ENCODE measurements at regions not wholly inside any gene's neighbourhood (a gene's known extent, or its start where the extent isn't known, plus 50 kb on each side); places are given as distances from the start of the nearest gene placed in this dataset.
A peak's percentile ranks its signal among the peaks of the same experiment; 100 is the strongest.
"Not testable (repeated sequence)": the region's sequence is repeated elsewhere in the genome, so short reads cannot be mapped to it uniquely, and the experiment has no call there.

- Histone ChIP-seq H3K4me3 (ENCODE audit: insufficient read depth, low read depth, low read length, poor library complexity, severe bottlenecking) (no peak overlapping the region), H3K27me3 (replicated peaks; ENCODE audit: control insufficient read depth, insufficient read depth, low read length, poor library complexity, severe bottlenecking) (no peaks in the 10 kb centered on the region)
- no peak for DNase-seq
Measured at GRCh38 chr13:50384724-50385123, 369.5 kb downstream of the KCNRG start.

GRCh38 chr13:50386541-50387050 is 371.4 kb downstream of the KCNRG start:
- H3K27me3 ChIP-seq (replicated peaks; ENCODE audit: control insufficient read depth, insufficient read depth, low read length, poor library complexity, severe bottlenecking): no peaks in the 10 kb centered on the region
- no peaks in the 10 kb centered on the region for H3K36me3 ChIP-seq (ENCODE audit: control insufficient read depth, insufficient read depth, low read length)
- no peaks in the 10 kb centered on the region for H3K9me3 ChIP-seq (ENCODE audit: control insufficient read depth, low read length)
- H3K4me1 ChIP-seq (ENCODE audit: control insufficient read depth, insufficient read depth, low read length, poor library complexity, severe bottlenecking): no peaks in the 10 kb centered on the region
- no peak overlapping the region for H3K27ac ChIP-seq (ENCODE audit: insufficient read depth, low read length, poor library complexity, severe bottlenecking)
- no peak for DNase-seq
- H3K4me3 ChIP-seq (ENCODE audit: insufficient read depth, low read depth, low read length, poor library complexity, severe bottlenecking): no peak overlapping the region

More at GRCh38 chr13:50384724-50385123, 369.5 kb downstream of the KCNRG start:
- no peaks in the 10 kb centered on the region for H3K36me3 ChIP-seq (ENCODE audit: control insufficient read depth, insufficient read depth, low read length)
- H3K27ac ChIP-seq (ENCODE audit: insufficient read depth, low read length, poor library complexity, severe bottlenecking): no peak overlapping the region
- no peaks in the 10 kb centered on the region for H3K4me1 ChIP-seq (ENCODE audit: control insufficient read depth, insufficient read depth, low read length, poor library complexity, severe bottlenecking)
- no peaks in the 10 kb centered on the region for H3K9me3 ChIP-seq (ENCODE audit: control insufficient read depth, low read length)

- no peak overlapping the region for H3K27ac ChIP-seq (ENCODE audit: insufficient read depth, low read length, poor library complexity, severe bottlenecking)
- DNase-seq: peak in 2 of 3 donors; percentile 3 to 12
- H3K27me3 ChIP-seq (replicated peaks; ENCODE audit: control insufficient read depth, insufficient read depth, low read length, poor library complexity, severe bottlenecking): no peaks in the 10 kb centered on the region
- no peaks in the 10 kb centered on the region for H3K36me3 ChIP-seq (ENCODE audit: control insufficient read depth, insufficient read depth, low read length)
- no peaks in the 10 kb centered on the region for H3K9me3 ChIP-seq (ENCODE audit: control insufficient read depth, low read length)
- no peak overlapping the region for H3K4me3 ChIP-seq (ENCODE audit: insufficient read depth, low read depth, low read length, poor library complexity, severe bottlenecking)
- no peaks in the 10 kb centered on the region for H3K4me1 ChIP-seq (ENCODE audit: control insufficient read depth, insufficient read depth, low read length, poor library complexity, severe bottlenecking)
Measured at GRCh38 chr13:50387051-50387581, 371.9 kb downstream of the KCNRG start.

GRCh38 chr13:50388481-50388880 is 373.2 kb downstream of the KCNRG start:
- Histone ChIP-seq H3K4me3 (ENCODE audit: insufficient read depth, low read depth, low read length, poor library complexity, severe bottlenecking) (no peak overlapping the region), H3K4me1 (ENCODE audit: control insufficient read depth, insufficient read depth, low read length, poor library complexity, severe bottlenecking) (no peaks in the 10 kb centered on the region)

GRCh38 chr13:50389726-50390125 is 374.5 kb downstream of the KCNRG start:
- no peaks in the 10 kb centered on the region for H3K4me1 ChIP-seq (ENCODE audit: control insufficient read depth, insufficient read depth, low read length, poor library complexity, severe bottlenecking)
- no peak overlapping the region for H3K4me3 ChIP-seq (ENCODE audit: insufficient read depth, low read depth, low read length, poor library complexity, severe bottlenecking)
- H3K27me3 ChIP-seq (replicated peaks; ENCODE audit: control insufficient read depth, insufficient read depth, low read length, poor library complexity, severe bottlenecking): no peaks in the 10 kb centered on the region
- DNase-seq: no peak
- no peaks in the 10 kb centered on the region for H3K9me3 ChIP-seq (ENCODE audit: control insufficient read depth, low read length)
- no peak overlapping the region for H3K27ac ChIP-seq (ENCODE audit: insufficient read depth, low read length, poor library complexity, severe bottlenecking)
- no peaks in the 10 kb centered on the region for H3K36me3 ChIP-seq (ENCODE audit: control insufficient read depth, insufficient read depth, low read length)

More at GRCh38 chr13:50388481-50388880, 373.2 kb downstream of the KCNRG start:
- H3K9me3 ChIP-seq (ENCODE audit: control insufficient read depth, low read length): no peaks in the 10 kb centered on the region
- H3K36me3 ChIP-seq (ENCODE audit: control insufficient read depth, insufficient read depth, low read length): no peaks in the 10 kb centered on the region
- H3K27ac ChIP-seq (ENCODE audit: insufficient read depth, low read length, poor library complexity, severe bottlenecking): no peak overlapping the region
- H3K27me3 ChIP-seq (replicated peaks; ENCODE audit: control insufficient read depth, insufficient read depth, low read length, poor library complexity, severe bottlenecking): no peaks in the 10 kb centered on the region
- no peak for DNase-seq

DNA sequence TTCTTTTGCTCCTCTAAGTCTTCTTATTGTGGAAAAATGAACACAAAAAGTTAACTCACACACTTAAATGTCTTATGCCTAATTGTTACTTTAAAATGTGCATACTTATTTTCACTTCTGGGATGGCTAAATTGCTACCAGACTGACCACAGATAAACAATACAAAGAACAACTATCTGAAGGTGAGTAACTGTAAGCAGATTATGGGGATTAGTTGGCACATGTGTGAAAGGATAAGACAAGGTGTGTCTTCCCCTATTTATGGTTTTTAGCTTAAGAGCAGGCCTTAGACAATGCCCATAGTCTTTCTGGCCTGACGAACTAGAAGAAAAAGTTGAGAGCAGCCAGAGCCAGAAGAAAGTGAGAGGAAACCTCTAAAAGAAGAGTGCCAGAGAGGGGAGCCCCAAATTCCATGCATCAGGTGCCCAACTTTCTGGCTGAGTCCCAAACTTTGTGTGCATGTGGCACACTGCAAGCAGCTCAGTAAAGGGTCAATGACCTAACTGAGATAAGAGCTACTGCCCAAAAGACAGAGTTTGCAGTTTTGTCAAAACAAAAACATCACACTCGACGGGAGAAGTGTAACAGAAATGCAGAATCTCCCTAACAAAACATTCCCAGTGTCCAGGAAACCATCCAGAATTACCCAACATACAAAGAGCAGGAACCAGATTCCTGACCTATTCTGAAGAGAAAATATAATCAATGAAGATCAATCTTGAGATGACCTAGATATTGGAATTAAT is 375.4 kb downstream of the KCNRG start:
- DNase-seq: no peak
- Histone ChIP-seq H3K4me1 (ENCODE audit: control insufficient read depth, insufficient read depth, low read length, poor library complexity, severe bottlenecking) (no peaks in the 10 kb centered on the region), H3K27me3 (replicated peaks; ENCODE audit: control insufficient read depth, insufficient read depth, low read length, poor library complexity, severe bottlenecking) (no peaks in the 10 kb centered on the region), H3K36me3 (ENCODE audit: control insufficient read depth, insufficient read depth, low read length) (no peaks in the 10 kb centered on the region), H3K9me3 (ENCODE audit: control insufficient read depth, low read length) (no peaks in the 10 kb centered on the region), H3K4me3 (ENCODE audit: insufficient read depth, low read depth, low read length, poor library complexity, severe bottlenecking) (no peak overlapping the region), H3K27ac (ENCODE audit: insufficient read depth, low read length, poor library complexity, severe bottlenecking) (no peak overlapping the region)

DNA sequence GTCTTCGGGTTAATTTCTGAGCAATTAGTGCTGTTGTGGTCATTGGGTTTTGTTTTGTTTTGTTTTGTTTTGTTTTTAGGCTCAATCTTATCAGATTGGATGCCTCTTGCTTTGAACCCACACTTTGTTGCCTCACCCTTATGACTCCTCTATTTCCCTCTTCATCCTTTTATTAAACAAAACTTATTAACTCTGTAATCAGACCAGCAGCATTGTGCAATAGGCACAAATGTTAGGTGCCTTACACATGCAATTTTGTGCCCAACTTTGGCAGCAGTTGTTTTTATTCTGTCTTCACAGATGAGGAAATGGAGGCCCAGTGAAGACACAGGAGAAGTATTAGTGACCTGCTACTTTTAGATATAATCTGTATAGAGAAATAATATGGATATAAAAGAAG is 377.7 kb downstream of the KCNRG start:
- no peak for DNase-seq
- no peaks in the 10 kb centered on the region for H3K9me3 ChIP-seq (ENCODE audit: control insufficient read depth, low read length)
- no peaks in the 10 kb centered on the region for H3K36me3 ChIP-seq (ENCODE audit: control insufficient read depth, insufficient read depth, low read length)
- H3K4me3 ChIP-seq (ENCODE audit: insufficient read depth, low read depth, low read length, poor library complexity, severe bottlenecking): no peak overlapping the region
- no peaks in the 10 kb centered on the region for H3K27me3 ChIP-seq (replicated peaks; ENCODE audit: control insufficient read depth, insufficient read depth, low read length, poor library complexity, severe bottlenecking)
- H3K4me1 ChIP-seq (ENCODE audit: control insufficient read depth, insufficient read depth, low read length, poor library complexity, severe bottlenecking): no peaks in the 10 kb centered on the region
- H3K27ac ChIP-seq (ENCODE audit: insufficient read depth, low read length, poor library complexity, severe bottlenecking): no peak overlapping the region

DNA sequence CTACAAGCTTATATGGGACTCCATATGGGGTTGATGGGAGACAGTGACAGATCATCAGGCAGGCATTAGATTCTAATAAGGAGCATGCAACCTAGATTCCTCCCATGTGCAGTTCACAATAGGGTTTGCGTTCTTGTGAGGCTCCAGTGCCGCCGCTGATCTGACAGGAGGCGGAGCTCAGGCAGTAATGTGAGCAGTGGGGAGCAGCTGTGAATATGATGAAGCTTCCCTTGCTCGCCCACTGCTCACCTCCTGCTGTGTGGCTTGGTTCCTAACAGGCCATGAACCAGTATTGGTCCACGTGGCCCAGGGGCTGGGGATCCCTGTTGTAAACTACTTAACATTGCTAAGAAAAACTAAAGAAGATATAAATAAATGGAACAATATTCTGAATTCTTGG is 378.4 kb downstream of the KCNRG start:
- H3K27ac ChIP-seq (ENCODE audit: insufficient read depth, low read length, poor library complexity, severe bottlenecking): no peak overlapping the region
- no peak for DNase-seq
- H3K27me3 ChIP-seq (replicated peaks; ENCODE audit: control insufficient read depth, insufficient read depth, low read length, poor library complexity, severe bottlenecking): no peaks in the 10 kb centered on the region

DNA sequence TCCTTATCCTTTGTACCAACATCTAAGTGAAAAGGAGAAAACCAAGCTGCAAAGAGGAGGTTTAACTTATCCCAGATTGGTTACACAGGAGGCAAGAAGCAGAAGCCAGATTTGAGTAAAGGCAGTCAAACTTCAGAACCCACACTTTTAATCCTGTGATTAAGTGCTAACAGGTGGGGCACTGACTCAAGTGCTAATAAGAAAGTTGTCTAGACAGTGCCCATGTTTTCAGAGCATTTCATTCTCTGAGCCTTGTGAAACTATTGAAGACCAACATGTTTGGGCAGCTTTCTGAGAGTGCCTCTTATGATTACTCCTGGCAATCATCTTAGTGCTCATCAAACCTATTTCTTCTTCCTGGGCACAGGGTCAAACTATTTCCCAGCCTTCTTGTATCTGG is 380.8 kb downstream of the KCNRG start:
- Histone ChIP-seq H3K27me3 (replicated peaks; ENCODE audit: control insufficient read depth, insufficient read depth, low read length, poor library complexity, severe bottlenecking) (no peaks in the 10 kb centered on the region), H3K4me3 (ENCODE audit: insufficient read depth, low read depth, low read length, poor library complexity, severe bottlenecking) (no peak overlapping the region), H3K27ac (ENCODE audit: insufficient read depth, low read length, poor library complexity, severe bottlenecking) (no peak overlapping the region), H3K9me3 (ENCODE audit: control insufficient read depth, low read length) (no peaks in the 10 kb centered on the region), H3K4me1 (ENCODE audit: control insufficient read depth, insufficient read depth, low read length, poor library complexity, severe bottlenecking) (no peaks in the 10 kb centered on the region), H3K36me3 (ENCODE audit: control insufficient read depth, insufficient read depth, low read length) (no peaks in the 10 kb centered on the region)
- DNase-seq: no peak

More for the DNA sequence above, 378.4 kb downstream of the KCNRG start:
- H3K36me3 ChIP-seq (ENCODE audit: control insufficient read depth, insufficient read depth, low read length): no peaks in the 10 kb centered on the region
- H3K4me1 ChIP-seq (ENCODE audit: control insufficient read depth, insufficient read depth, low read length, poor library complexity, severe bottlenecking): no peaks in the 10 kb centered on the region
- no peak overlapping the region for H3K4me3 ChIP-seq (ENCODE audit: insufficient read depth, low read depth, low read length, poor library complexity, severe bottlenecking)
- H3K9me3 ChIP-seq (ENCODE audit: control insufficient read depth, low read length): no peaks in the 10 kb centered on the region

DNA sequence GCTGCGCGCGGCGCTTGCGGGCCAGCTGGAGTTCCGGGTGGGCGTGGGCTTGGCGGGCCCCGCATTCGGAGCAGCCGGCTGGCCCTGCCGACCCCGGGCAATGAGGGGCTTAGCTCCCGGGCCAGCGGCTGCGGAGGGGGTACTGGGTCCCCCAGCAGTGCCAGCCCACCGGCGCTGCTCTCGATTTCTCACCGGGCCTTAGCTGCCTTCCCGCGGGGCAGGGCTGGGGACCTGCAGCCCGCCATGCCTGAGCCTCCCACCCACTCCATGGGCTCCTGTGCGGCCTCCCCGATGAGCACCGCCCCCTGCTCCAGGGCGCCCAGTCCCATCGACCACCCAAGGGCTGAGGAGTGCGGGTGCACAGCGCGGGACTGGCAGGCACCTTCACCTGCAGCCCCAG is 381.4 kb downstream of the KCNRG start:
- not testable (repeated sequence) for H3K4me3 ChIP-seq (ENCODE audit: insufficient read depth, low read depth, low read length, poor library complexity, severe bottlenecking); H3K9me3 ChIP-seq (ENCODE audit: control insufficient read depth, low read length); H3K36me3 ChIP-seq (ENCODE audit: control insufficient read depth, insufficient read depth, low read length); H3K27me3 ChIP-seq (replicated peaks; ENCODE audit: control insufficient read depth, insufficient read depth, low read length, poor library complexity, severe bottlenecking); DNase-seq; H3K27ac ChIP-seq (ENCODE audit: insufficient read depth, low read length, poor library complexity, severe bottlenecking); H3K4me1 ChIP-seq (ENCODE audit: control insufficient read depth, insufficient read depth, low read length, poor library complexity, severe bottlenecking)

Data from effector memory CD4-positive, alpha-beta T cell (primary cell).